ENCODE measurements at regions not wholly inside any gene's neighbourhood (a gene's known extent, or its start where the extent isn't known, plus 50 kb on each side); places are given as distances from the start of the nearest gene placed in this dataset.

DNA sequence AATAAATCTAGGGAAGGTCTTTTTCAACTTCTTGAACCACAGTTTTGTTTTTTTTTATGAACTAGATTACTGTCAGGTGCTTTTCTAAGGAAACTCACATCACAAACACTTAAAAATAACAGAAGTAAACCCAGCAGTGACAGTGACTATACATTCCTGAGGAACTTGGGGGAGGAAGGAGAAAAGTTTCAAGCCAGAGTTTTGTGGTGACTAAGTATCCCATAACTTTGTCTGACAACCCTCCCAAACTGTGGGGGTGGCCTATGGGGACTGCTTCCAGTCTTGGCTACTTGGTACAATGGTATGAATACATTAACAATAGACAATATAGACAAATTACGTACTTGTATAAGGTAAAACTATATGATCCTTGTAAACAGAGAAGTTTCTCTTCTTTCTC lies 202.5 kb upstream of the MAN1A1 start:
- no peak for TF ChIP-seq CTCF (IDR thresholded peaks at IDR 0.05; ENCODE audit: poor library complexity, severe bottlenecking)
- no peak for TF ChIP-seq TAF1 (IDR thresholded peaks at IDR 0.05; ENCODE audit: low read depth)
- no peak for TF ChIP-seq EZH2 (IDR thresholded peaks at IDR 0.05; ENCODE audit: borderline replicate concordance, insufficient read depth, low read length, poor library complexity, severe bottlenecking)
- TF ChIP-seq RAD21 (conservative IDR thresholded peaks at IDR 0.05) = no peak
- no peak for TF ChIP-seq POLR2AphosphoS5 (IDR thresholded peaks at IDR 0.05)
- TF ChIP-seq, protein P1, sequence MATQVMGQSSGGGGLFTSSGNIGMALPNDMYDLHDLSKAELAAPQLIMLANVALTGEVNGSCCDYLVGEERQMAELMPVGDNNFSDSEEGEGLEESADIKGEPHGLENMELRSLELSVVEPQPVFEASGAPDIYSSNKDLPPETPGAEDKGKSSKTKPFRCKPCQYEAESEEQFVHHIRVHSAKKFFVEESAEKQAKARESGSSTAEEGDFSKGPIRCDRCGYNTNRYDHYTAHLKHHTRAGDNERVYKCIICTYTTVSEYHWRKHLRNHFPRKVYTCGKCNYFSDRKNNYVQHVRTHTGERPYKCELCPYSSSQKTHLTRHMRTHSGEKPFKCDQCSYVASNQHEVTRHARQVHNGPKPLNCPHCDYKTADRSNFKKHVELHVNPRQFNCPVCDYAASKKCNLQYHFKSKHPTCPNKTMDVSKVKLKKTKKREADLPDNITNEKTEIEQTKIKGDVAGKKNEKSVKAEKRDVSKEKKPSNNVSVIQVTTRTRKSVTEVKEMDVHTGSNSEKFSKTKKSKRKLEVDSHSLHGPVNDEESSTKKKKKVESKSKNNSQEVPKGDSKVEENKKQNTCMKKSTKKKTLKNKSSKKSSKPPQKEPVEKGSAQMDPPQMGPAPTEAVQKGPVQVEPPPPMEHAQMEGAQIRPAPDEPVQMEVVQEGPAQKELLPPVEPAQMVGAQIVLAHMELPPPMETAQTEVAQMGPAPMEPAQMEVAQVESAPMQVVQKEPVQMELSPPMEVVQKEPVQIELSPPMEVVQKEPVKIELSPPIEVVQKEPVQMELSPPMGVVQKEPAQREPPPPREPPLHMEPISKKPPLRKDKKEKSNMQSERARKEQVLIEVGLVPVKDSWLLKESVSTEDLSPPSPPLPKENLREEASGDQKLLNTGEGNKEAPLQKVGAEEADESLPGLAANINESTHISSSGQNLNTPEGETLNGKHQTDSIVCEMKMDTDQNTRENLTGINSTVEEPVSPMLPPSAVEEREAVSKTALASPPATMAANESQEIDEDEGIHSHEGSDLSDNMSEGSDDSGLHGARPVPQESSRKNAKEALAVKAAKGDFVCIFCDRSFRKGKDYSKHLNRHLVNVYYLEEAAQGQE (IDR thresholded peaks at IDR 0.05; ENCODE audit: borderline replicate concordance) = no peak
- TF ChIP-seq MXI1 (conservative IDR thresholded peaks at IDR 0.05; ENCODE audit: poor library complexity, severe bottlenecking) = no peak
- no peak for TF ChIP-seq EP300 (conservative IDR thresholded peaks at IDR 0.05; ENCODE audit: poor library complexity, severe bottlenecking)

Measured in neural cell (in vitro differentiated cells).